Skeletal muscle satellite cell (primary cell): ENCODE measurements at regions not wholly inside any gene's neighbourhood (a gene's known extent, or its start where the extent isn't known, plus 50 kb on each side); places are given as distances from the start of the nearest gene placed in this dataset.
"Not testable (repeated sequence)": the region's sequence is repeated elsewhere in the genome, so short reads cannot be mapped to it uniquely, and the experiment has no call there.

ENCODE experiments used
- H3K27me3 ChIP-seq: 2 replicates; pipeline ENCODE4 v1.7.0; 2013; ENCODE audit warnings: low read length; ENCODE audit not compliant: control insufficient read depth, insufficient read depth
- H3K36me3 ChIP-seq: 2 replicates; pipeline ENCODE4 v1.7.0; 2013; ENCODE audit warnings: mild to moderate bottlenecking, control low read depth, low read length; ENCODE audit not compliant: insufficient read depth
- H3K4me1 ChIP-seq: 2 replicates; pipeline ENCODE4 v1.7.0; 2013; ENCODE audit warnings: low read length; ENCODE audit not compliant: control insufficient read depth, insufficient read depth
- H3K4me2 ChIP-seq: 2 replicates; pipeline ENCODE4 v1.7.0; 2013; ENCODE audit warnings: mild to moderate bottlenecking, low read length
- H3K4me3 ChIP-seq: 2 replicates; pipeline ENCODE4 v1.7.0; 2013; ENCODE audit warnings: low read length
- H3K9ac ChIP-seq: 2 replicates; pipeline ENCODE4 v1.7.0; 2013; ENCODE audit warnings: mild to moderate bottlenecking, low read depth, low read length, moderate library complexity
- H3K9me3 ChIP-seq: replicated peaks from 2 replicates; pipeline ENCODE4 v1.7.0; 2013; ENCODE audit warnings: mild to moderate bottlenecking, control low read depth, low read length

DNA sequence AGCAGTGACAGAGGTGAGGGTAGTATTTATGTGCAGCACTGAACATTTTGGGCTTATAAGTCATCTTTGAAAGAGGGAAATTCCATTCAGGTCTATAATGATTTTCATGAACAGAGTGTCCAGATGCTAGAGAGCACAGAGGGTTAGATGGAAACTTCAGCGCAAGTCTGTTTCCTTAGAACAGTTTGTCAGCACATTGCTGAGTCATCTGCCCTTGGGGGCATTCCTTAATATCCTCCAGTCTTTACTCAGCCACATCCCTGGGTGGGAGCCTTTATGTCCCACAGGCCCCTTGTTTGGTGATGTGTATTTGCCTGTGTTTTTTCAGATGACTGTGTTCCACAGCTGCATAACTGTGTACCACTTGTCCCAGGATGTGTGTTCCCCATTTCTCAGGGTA is 138.5 kb upstream of the S1PR3 start:
- peaks cover 19% of the 10 kb centered on the region for H3K9me3 ChIP-seq
- H3K36me3 ChIP-seq: no peaks in the 10 kb centered on the region
- peak overlapping the region; percentile 41 for H3K4me2 ChIP-seq
- no peaks in the 10 kb centered on the region for H3K27me3 ChIP-seq
- peak overlapping the region; percentile 65 for H3K9ac ChIP-seq
- peaks cover 32% of the 10 kb centered on the region for H3K4me1 ChIP-seq
- no peak overlapping the region for H3K4me3 ChIP-seq

DNA sequence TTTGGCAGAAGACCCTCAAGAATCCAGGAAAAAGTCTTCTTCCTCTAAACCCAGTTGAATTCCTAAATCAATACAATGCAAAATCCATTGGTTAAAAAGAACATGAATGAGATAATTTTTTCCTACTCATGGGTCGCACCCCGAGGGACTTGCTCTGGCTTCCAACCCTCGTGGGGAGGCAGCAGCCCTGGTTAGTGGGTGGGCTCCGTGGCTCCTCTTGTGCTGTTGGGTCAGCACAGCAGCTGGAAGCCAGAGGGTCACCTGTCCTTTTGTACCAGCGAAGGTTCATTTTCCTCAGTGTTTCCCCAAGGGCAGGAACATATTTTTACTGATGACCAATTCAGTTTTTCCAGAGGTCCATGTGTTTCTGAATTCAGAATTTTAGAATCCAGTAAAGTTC is 120.6 kb upstream of the S1PR3 start:
- Histone ChIP-seq H3K4me3 (no peak overlapping the region), H3K36me3 (no peaks in the 10 kb centered on the region), H3K27me3 (no peaks in the 10 kb centered on the region), H3K9me3 (peaks cover 3% of the 10 kb centered on the region), H3K4me2 (no peak overlapping the region), H3K9ac (no peak overlapping the region), H3K4me1 (peaks cover 3% of the 10 kb centered on the region)

DNA sequence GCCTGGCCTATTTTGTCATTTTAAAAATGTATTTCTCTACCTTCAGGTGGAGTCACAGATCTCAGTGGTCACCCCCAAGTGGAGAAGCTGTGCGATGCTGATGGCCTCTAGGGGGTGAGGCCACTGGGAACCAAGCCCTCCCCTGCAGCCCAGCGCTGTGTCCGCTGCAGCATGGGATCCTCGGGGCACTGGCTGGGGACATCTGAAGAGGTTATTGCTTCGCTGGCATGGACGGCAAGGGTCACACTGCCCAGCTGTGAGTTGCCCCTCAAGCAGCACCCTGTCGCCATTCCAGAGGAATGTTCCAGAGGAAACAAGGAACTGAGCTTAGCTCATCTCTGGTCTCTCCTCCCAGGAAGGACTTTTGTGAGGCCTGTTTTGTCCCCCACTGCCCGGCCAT is 119.6 kb upstream of the S1PR3 start:
- Histone ChIP-seq H3K36me3 (no peaks in the 10 kb centered on the region), H3K4me1 (peaks cover 3% of the 10 kb centered on the region), H3K9me3 (peaks cover 3% of the 10 kb centered on the region), H3K4me3 (no peak overlapping the region), H3K27me3 (no peaks in the 10 kb centered on the region), H3K9ac (no peak overlapping the region), H3K4me2 (no peak overlapping the region)

DNA sequence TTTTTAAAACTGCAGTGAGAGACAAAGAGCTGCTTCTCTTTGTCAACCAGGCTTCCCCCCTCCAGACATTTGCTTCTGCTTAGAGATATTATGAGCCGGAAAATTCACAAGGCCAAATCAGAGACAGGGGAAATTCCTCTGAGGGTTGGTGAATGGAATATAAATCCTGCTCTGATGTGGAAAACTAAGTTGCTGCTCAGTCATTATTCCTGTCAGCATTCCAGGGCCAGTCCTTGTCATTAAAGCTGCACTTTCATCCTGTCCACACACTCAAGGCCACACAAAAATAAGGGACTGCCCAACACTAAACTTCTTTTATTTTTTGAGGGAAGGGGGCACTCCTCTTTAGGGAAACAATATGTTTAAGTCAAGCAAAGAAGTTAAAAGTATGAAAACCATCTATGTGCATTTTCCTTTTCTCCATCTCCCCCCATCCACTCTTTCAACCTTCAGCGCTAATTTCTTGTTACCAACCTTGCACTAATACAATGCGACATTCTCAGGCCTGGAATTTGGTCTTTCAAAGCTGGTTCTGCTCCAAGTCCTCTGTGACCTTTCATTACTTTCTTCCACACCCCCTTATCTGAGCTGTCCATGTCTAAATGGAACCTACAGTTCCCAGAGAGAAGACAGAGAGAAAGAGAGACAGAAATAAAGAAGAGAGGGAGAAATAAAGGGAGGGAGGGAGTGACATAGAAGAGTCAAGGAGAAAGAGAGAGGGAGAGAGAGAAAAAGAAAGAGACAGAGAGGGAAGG is 118.9 kb upstream of the S1PR3 start:
- no peak overlapping the region for H3K4me3 ChIP-seq
- no peaks in the 10 kb centered on the region for H3K36me3 ChIP-seq
- peaks cover 3% of the 10 kb centered on the region for H3K9me3 ChIP-seq
- no peaks in the 10 kb centered on the region for H3K27me3 ChIP-seq
- peaks cover 3% of the 10 kb centered on the region for H3K4me1 ChIP-seq
- H3K9ac ChIP-seq: no peak overlapping the region
- H3K4me2 ChIP-seq: no peak overlapping the region

DNA sequence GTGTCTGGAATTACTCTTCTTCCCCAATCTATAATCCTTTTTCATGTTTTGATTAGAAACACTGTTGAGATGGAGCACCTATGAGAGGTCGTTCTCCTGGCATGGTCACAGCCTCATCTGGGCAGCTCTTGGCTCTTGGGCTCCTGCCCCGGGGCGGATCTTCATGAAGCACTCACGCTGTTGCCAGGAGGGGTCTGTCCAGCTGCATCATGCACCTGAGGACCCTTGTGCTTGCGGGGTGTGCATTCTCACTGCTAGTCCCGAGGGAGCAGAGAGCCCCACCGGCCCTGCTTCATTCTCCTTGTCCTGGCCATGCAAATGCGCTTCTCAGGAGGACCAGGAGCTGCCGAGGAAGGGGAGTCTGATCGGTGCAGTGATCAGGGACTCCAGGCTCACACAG is 117.6 kb upstream of the S1PR3 start:
- H3K4me3 ChIP-seq: no peak overlapping the region
- no peaks in the 10 kb centered on the region for H3K36me3 ChIP-seq
- H3K9me3 ChIP-seq: peaks cover 2% of the 10 kb centered on the region
- no peak overlapping the region for H3K4me2 ChIP-seq
- H3K27me3 ChIP-seq: no peaks in the 10 kb centered on the region
- H3K9ac ChIP-seq: no peak overlapping the region
- H3K4me1 ChIP-seq: peaks cover 3% of the 10 kb centered on the region

DNA sequence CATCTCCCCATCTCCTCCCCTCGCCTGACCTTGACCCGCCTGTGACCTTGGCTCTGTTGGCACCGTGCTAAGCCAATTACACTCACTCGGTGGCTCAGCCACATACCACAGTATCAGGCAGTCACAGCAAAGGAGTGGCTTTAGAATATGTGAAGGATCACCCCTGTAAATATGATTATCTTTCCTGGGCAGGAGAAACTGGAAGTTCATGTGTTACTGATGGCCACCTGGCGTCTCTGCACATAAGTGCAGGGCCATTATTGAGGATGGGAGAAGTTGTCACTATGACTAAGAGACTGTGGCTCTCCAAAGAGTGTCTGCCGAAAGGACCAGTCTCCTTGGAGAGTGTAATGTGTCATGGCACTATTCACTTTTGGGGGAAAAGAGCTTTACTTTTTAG is 116.9 kb upstream of the S1PR3 start:
- no peaks in the 10 kb centered on the region for H3K9me3 ChIP-seq
- no peaks in the 10 kb centered on the region for H3K36me3 ChIP-seq
- H3K4me3 ChIP-seq: no peak overlapping the region
- H3K4me2 ChIP-seq: no peak overlapping the region
- no peaks in the 10 kb centered on the region for H3K27me3 ChIP-seq
- no peak overlapping the region for H3K9ac ChIP-seq
- H3K4me1 ChIP-seq: peaks cover 3% of the 10 kb centered on the region

DNA sequence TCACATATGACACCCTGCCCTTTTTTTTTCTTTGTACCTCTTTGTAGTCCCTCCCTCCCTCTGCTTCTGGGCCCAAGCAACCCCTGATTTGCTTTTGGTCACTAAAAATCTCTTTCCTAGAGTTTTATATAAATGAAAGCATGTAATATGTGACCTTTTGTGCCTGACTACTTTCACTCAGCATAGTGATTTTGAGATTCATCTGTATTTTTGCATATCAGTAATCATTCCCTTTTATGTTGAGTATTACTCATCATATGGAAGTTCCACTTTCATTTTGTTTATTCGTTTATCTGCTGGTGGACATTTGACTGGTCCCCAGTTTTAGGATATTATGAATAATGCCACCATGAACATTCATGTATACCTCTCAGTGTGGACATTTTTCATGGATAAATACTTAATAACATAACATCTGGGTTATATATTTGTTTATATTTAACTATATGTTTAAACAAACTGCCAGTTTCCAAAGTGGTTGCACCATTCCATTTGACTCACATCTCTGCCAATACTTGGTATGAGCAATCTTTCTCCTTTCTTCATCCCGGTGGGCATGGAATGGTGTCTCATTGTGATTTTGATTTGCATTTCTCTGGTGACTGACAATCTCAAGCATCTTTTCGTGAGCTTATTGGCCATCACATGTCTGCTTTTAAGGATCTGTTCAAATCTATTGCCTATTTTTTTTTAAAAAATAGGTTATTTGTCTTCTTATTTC is 115.7 kb upstream of the S1PR3 start:
- H3K36me3 ChIP-seq: no peaks in the 10 kb centered on the region
- H3K27me3 ChIP-seq: no peaks in the 10 kb centered on the region
- H3K9me3 ChIP-seq: no peaks in the 10 kb centered on the region
- H3K9ac ChIP-seq: no peak overlapping the region
- H3K4me2 ChIP-seq: no peak overlapping the region
- H3K4me3 ChIP-seq: no peak overlapping the region
- peaks cover 3% of the 10 kb centered on the region for H3K4me1 ChIP-seq

DNA sequence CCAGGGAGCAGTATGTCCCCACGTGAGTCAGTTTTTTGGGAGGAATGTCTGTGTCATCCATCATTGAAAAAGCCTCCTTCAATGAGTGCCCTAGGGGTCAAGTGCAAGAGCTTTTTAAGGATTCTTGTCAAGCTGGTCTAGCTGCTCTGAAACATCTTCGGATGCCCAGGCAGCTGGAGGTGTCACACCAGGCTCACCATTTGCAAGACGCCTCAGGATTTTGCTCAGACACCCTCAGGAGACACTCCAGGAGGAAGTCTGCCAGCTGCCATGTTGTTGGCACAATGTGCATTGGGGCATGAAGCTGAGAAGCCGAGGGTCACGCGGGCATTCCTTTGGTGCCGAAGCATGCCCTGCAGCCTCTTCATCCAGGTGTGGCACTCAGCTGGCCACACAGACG is 111.1 kb upstream of the S1PR3 start:
- Histone ChIP-seq H3K4me2 (no peak overlapping the region), H3K4me1 (no peaks in the 10 kb centered on the region), H3K27me3 (no peaks in the 10 kb centered on the region), H3K36me3 (no peaks in the 10 kb centered on the region), H3K9ac (no peak overlapping the region), H3K9me3 (no peaks in the 10 kb centered on the region), H3K4me3 (no peak overlapping the region)

DNA sequence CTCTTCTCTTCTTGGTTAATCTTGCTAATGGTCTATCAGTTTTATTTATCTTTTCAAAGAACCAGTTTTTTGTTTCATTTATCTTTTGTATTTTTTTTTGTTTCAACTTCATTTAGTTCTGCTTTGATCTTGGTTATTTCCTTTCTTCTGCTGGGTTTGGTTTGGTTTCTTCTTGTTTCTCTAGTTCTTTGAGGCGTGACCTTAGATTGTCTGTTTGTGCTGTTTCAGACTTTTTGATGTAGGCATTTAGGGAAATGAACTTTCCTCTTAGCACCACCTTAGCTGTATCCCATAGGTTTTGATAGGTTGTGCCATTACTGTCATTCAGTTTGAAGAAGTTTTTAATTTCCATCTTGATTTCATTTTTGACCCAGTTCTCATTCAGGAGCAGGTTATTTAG is 107.0 kb upstream of the S1PR3 start:
- H3K4me3 ChIP-seq, H3K9me3 ChIP-seq, H3K4me1 ChIP-seq, H3K4me2 ChIP-seq, H3K9ac ChIP-seq, H3K36me3 ChIP-seq, H3K27me3 ChIP-seq: not testable (repeated sequence)

DNA sequence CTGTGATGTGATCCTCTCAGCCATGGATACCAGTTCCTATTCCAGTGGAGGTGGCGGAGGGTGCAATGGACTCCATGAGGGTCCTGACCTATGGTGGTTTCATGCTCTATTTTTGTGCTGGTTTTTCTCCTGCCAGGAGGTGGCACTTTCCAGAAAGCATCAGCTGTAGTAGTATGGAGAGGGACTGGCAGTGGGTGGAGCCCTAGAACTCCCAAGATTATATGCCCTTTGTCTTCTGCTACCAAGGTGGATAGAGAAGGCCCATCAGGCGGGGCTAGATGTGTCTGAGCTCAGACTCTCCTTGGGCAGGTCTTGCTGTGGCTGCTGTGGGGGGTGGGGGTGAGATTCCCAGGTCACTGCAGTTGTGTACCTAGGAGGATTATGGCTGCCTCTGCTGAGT is 104.5 kb upstream of the S1PR3 start:
- not testable (repeated sequence) for H3K9ac ChIP-seq, H3K36me3 ChIP-seq, H3K27me3 ChIP-seq, H3K4me3 ChIP-seq, H3K9me3 ChIP-seq, H3K4me2 ChIP-seq
- peaks cover 23% of the 10 kb centered on the region for H3K4me1 ChIP-seq

DNA sequence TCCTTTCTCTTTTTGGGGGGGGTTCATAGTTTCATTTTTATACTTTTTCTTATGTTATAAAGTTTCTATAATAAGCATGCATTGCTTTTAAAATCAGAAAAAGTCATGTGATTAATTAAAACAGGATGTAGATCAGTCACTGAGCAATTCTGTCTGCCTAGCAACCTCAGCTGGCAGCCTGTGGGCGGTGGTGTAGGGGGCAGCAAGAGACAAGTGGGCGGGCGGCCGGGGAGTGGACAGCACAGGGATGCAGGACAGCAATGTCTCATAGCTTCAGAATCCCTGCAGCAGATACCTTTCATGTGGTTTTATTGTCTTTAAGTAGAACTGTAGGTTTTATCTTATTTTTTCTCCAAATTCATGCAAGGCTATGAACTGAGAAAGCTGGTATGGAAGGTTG is 101.9 kb upstream of the S1PR3 start:
- H3K27me3 ChIP-seq: no peaks in the 10 kb centered on the region
- no peaks in the 10 kb centered on the region for H3K36me3 ChIP-seq
- no peak overlapping the region for H3K9ac ChIP-seq
- peaks cover 23% of the 10 kb centered on the region for H3K4me1 ChIP-seq
- peak overlapping the region; percentile 50 for H3K4me2 ChIP-seq
- no peak overlapping the region for H3K4me3 ChIP-seq
- H3K9me3 ChIP-seq: no peaks in the 10 kb centered on the region

DNA sequence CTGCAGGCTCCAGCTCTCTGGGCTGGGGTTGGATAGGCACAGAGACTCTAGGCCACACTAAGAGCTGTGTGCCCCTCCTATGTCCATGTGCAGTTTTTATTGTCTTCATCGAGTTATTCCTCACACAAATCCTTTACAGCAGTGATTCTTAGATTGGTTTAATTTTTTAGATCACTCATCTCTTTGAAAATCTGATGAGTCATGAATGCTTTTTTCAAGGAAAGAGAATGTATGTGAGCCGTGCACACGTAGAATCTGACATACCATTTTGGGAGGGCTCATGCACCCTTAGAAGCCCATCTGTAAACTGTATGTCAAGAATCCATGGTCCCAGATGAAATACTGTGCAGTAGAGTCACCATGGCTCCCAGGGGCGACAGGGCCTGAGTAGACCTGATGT is 100.7 kb upstream of the S1PR3 start:
- peaks cover 23% of the 10 kb centered on the region for H3K4me1 ChIP-seq

More for the DNA sequence above, 100.7 kb upstream of the S1PR3 start:
- no peaks in the 10 kb centered on the region for H3K9me3 ChIP-seq
- H3K4me3 ChIP-seq: no peak overlapping the region
- H3K4me2 ChIP-seq: no peak overlapping the region
- H3K36me3 ChIP-seq: no peaks in the 10 kb centered on the region
- H3K27me3 ChIP-seq: no peaks in the 10 kb centered on the region
- H3K9ac ChIP-seq: no peak overlapping the region
